GM12873 (cell line): ENCODE measurements at regions not wholly inside any gene's neighbourhood (a gene's known extent, or its start where the extent isn't known, plus 50 kb on each side); places are given as distances from the start of the nearest gene placed in this dataset.

Experiments used
- CTCF ChIP-seq: IDR thresholded peaks from 2 replicates; pipeline ENCODE4 v1.5.1; 2012; ENCODE audit warnings: low read depth, mild to moderate bottlenecking, moderate library complexity, low read length, control low read depth; ENCODE audit not compliant: insufficient read depth; ENCODE audit errors: missing control alignments

- peak; percentile 19 for TF ChIP-seq CTCF
These were observed 55.6 kb upstream of the PHLPP1 start for GRCh38 chr18:62659698-62660097.

- TF ChIP-seq CTCF: no peak
These were observed 54.6 kb upstream of the PHLPP1 start for GRCh38 chr18:62660691-62661090.

- TF ChIP-seq CTCF: no peak
These were observed 51.5 kb upstream of the PHLPP1 start for GRCh38 chr18:62663731-62664336.

- TF ChIP-seq CTCF: no peak
These were observed 50.9 kb upstream of the PHLPP1 start for GRCh38 chr18:62664414-62664813.

- no peak for TF ChIP-seq CTCF
These were observed 50.2 kb upstream of the PHLPP1 start for GRCh38 chr18:62665188-62665587.
